ENCODE measurements at regions not wholly inside any gene's neighbourhood (a gene's known extent, or its start where the extent isn't known, plus 50 kb on each side); places are given as distances from the start of the nearest gene placed in this dataset.

GRCh38 chr2:186907897-186908296 is 58.9 kb upstream of the ZSWIM2 start:
- TF ChIP-seq CTCF (IDR thresholded peaks at IDR 0.05) (no peak), POLR2A (IDR thresholded peaks at IDR 0.05) (no peak)
